GM12891 (cell line): ENCODE measurements at regions not wholly inside any gene's neighbourhood (a gene's known extent, or its start where the extent isn't known, plus 50 kb on each side); places are given as distances from the start of the nearest gene placed in this dataset.

Experiments used
- PAX5 ChIP-seq: IDR thresholded peaks from 2 replicates; pipeline ENCODE4 v1.6.1; 2011; ENCODE audit warnings: low read length, moderate library complexity, mild to moderate bottlenecking; ENCODE audit not compliant: insufficient read depth, severe bottlenecking
- POLR2AphosphoS5 ChIP-seq: IDR thresholded peaks from 2 replicates; pipeline ENCODE4 v1.6.1; 2011; ENCODE audit warnings: low read depth, low read length, control low read depth

GRCh38 chr20:5680192-5680591 is 69.4 kb upstream of the GPCPD1 start:
- TF ChIP-seq PAX5 (no peak), POLR2AphosphoS5 (no peak)
